ENCODE measurements at regions not wholly inside any gene's neighbourhood (a gene's known extent, or its start where the extent isn't known, plus 50 kb on each side); places are given as distances from the start of the nearest gene placed in this dataset.

GRCh38 chr4:136371231-136371630 lies 1161.1 kb downstream of the PCDH18 start:
- TF ChIP-seq CTCF (IDR thresholded peaks at IDR 0.05) (no peak), POLR2A (IDR thresholded peaks at IDR 0.05) (no peak), POLR2AphosphoS5 (IDR thresholded peaks at IDR 0.05) (no peak), EP300 (IDR thresholded peaks at IDR 0.05) (no peak)

Data from stomach (tissue), 4 donors.